K562 (cell line): ENCODE measurements at regions not wholly inside any gene's neighbourhood (a gene's known extent, or its start where the extent isn't known, plus 50 kb on each side); places are given as distances from the start of the nearest gene placed in this dataset.

Experiments
- ATAC-seq: fragments of 200-7000 bp; cut with Tn5 transposase; 3 replicates; pipeline ENCODE4 v1.9.1; 2020; ENCODE audit warnings: moderate library complexity
- BruUV-seq: library from RNA; stranded (reverse); fragments of 400-500 nt; replicated peaks from 2 replicates; lab custom pipeline; 2021; lab: Mats Ljungman, UMichigan
- CTCF ChIA-PET: fragments of 300-600 bp; formaldehyde crosslinking; extraction: SDS; loops from one replicate; lab custom pipeline; 2021; ENCODE audit warnings: low intra/inter-chr PET ratio; lab: Yijun Ruan, JAX
- POLR2A ChIA-PET: fragments of 300-600, 350-650 bp; sonication (Branson Sonifier 250); formaldehyde crosslinking; extraction: SDS; loops from one replicate; lab custom pipeline; 2021; ENCODE audit warnings: antibody characterized with exemption, inconsistent platforms; lab: Yijun Ruan, JAX
- DNase-seq, 4 experiments: peaks; one replicate each; pipeline versions ENCODE4 v3.0.0 to v3.0.0-alpha.2; 2011 to 2018; ENCODE audit warnings: low spot score in 3 of 4, mixed read lengths in 3 of 4; ENCODE audit errors: extremely low read depth in 1 of 4
- FAIRE-seq: peaks from 2 replicates; lab custom pipeline; 2011; peaks lifted over from hg19 to GRCh38; lab: Jason Lieb, UNC
- H2AFZ ChIP-seq: 2 replicates; pipeline ENCODE4 v1.6.0; 2011; ENCODE audit warnings: low read depth, low read length, control low read depth, inconsistent platforms
- H3K27ac ChIP-seq: fragments of 200-600 bp; 3 replicates; pipeline ENCODE4 v1.8.0; 2011; ENCODE audit warnings: low read depth, mild to moderate bottlenecking, control low read depth, inconsistent platforms, low read length, moderate library complexity, mixed read lengths; ENCODE audit errors: extremely low read depth
- H3K27me3 ChIP-seq, 2 experiments: fragments of 300-600 bp in 1 of 2; 2 replicates in 1 of 2; 3 replicates in 1 of 2; pipeline versions ENCODE4 v1.6.0 to v1.8.0; 2011; ENCODE audit warnings: inconsistent platforms in 2 of 2, low read length in 2 of 2, mild to moderate bottlenecking in 1 of 2, mixed read lengths in 1 of 2, moderate library complexity in 1 of 2; ENCODE audit not compliant: control insufficient read depth in 2 of 2, insufficient read depth in 2 of 2
- H3K36me3 ChIP-seq: fragments of 300-600 bp; 3 replicates; pipeline ENCODE4 v1.8.0; 2011; ENCODE audit warnings: mild to moderate bottlenecking, low read length, inconsistent platforms; ENCODE audit not compliant: control insufficient read depth, insufficient read depth
- H3K4me1 ChIP-seq, 2 experiments: fragments of 200-600 bp in 1 of 2; replicated peaks in 1 of 2; 2 replicates in 1 of 2; 3 replicates in 1 of 2; pipeline versions ENCODE4 v1.5.1 to v1.8.0; 2011; ENCODE audit warnings: inconsistent platforms in 2 of 2, low read length in 2 of 2, mild to moderate bottlenecking in 1 of 2, mixed read lengths in 1 of 2, moderate library complexity in 1 of 2; ENCODE audit not compliant: control insufficient read depth in 2 of 2, insufficient read depth in 2 of 2
- H3K4me2 ChIP-seq: 2 replicates; pipeline ENCODE4 v1.6.1; 2011; ENCODE audit warnings: low read length, control low read depth, inconsistent platforms, mixed read lengths; ENCODE audit not compliant: insufficient read depth
- H3K4me3 ChIP-seq: fragments of 200-600 bp; sonication (generic), shearing (Covaris generic); 2 replicates; pipeline ENCODE4 v1.5.1; 2016; ENCODE audit warnings: control low read depth, inconsistent platforms
- H3K79me2 ChIP-seq: fragments of 200-600 bp; 3 replicates; pipeline ENCODE4 v1.8.0; 2011; ENCODE audit warnings: low read length, inconsistent platforms; ENCODE audit not compliant: control insufficient read depth, insufficient read depth
- H3K9ac ChIP-seq, 2 experiments: 2 replicates each; pipeline versions ENCODE4 v1.6.0 to v1.6.1; 2011; ENCODE audit warnings: low read depth in 2 of 2, low read length in 2 of 2, control low read depth in 1 of 2, inconsistent platforms in 1 of 2, mild to moderate bottlenecking in 1 of 2, mixed read lengths in 1 of 2; ENCODE audit not compliant: insufficient read depth in 1 of 2
- H3K9me1 ChIP-seq: one replicate; pipeline ENCODE4 v1.6.0; 2011; ENCODE audit warnings: inconsistent platforms, mild to moderate bottlenecking, low read length, moderate library complexity; ENCODE audit not compliant: control insufficient read depth, insufficient read depth
- H3K9me3 ChIP-seq: replicated peaks from 2 replicates; pipeline ENCODE4 v1.5.1; 2011; ENCODE audit warnings: low read depth, low read length, inconsistent platforms; ENCODE audit not compliant: control insufficient read depth, insufficient read depth
- H4K20me1 ChIP-seq: replicated peaks from 2 replicates; pipeline ENCODE4 v1.6.1; 2011; ENCODE audit warnings: low read length, inconsistent platforms, mixed read lengths; ENCODE audit not compliant: control insufficient read depth, insufficient read depth
- HMGXB4 ChIP-seq: sonication (generic); formaldehyde crosslinking; IDR thresholded peaks from 2 replicates; pipeline ENCODE4 v1.8.1; 2023; ENCODE audit warnings: mild to moderate bottlenecking, missing genetic modification reagents
- KDM1A ChIP-seq, 2 experiments: fragments of 450-650 bp; IDR thresholded peaks; 2 replicates each; pipeline ENCODE4 v1.6.1; 2016; ENCODE audit warnings: mild to moderate bottlenecking in 2 of 2
- MAFK ChIP-seq: IDR thresholded peaks from 2 replicates; pipeline ENCODE4 v1.6.1; 2011; ENCODE audit warnings: low read length, improper control_type of control experiment
- MED1 ChIP-seq: sonication (generic); formaldehyde crosslinking; IDR thresholded peaks from 2 replicates; pipeline ENCODE4 v1.8.1; 2023; ENCODE audit warnings: missing genetic modification reagents, borderline replicate concordance
- NKRF ChIP-seq: fragments of 450-650 bp; IDR thresholded peaks from 2 replicates; pipeline ENCODE4 v1.6.1; 2016; ENCODE audit warnings: borderline replicate concordance
- STAT5A ChIP-seq: IDR thresholded peaks from 2 replicates; pipeline ENCODE4 v1.6.1; 2012; ENCODE audit warnings: low read length, inconsistent platforms, borderline replicate concordance
- ZNF316 ChIP-seq: fragments of 450-650 bp; IDR thresholded peaks from 2 replicates; pipeline ENCODE4 v1.6.1; 2016
- ZNF318 ChIP-seq, 2 experiments: fragments of 450-650 bp; IDR thresholded peaks; 2 replicates each; pipeline ENCODE4 v1.6.1; 2016; ENCODE audit warnings: mild to moderate bottlenecking in 2 of 2, borderline replicate concordance in 1 of 2, low read depth in 1 of 2, moderate library complexity in 1 of 2
- WGBS: fragments of 100-300 bp; shearing (Covaris generic); methylation state at CpG from one replicate; pipeline ENCODE4 v1.1.6; 2016; ENCODE audit warnings: low coverage, mixed read lengths; ENCODE audit not compliant: insufficient coverage; ENCODE audit errors: missing lambda C conversion rate; 5-methylcytosine and 5-hydroxymethylcytosine counted together
- in situ Hi-C: fragments of 300-500 bp; cut with MboI; formaldehyde crosslinking; loops from 4 replicates; pipeline ENCODE4 v1.15.0; 2018; ENCODE audit warnings: inconsistent platforms, mixed read lengths
- intact Hi-C: fragments of 100-400 bp; cut with micrococcal nuclease; formaldehyde crosslinking; loops from 2 replicates; pipeline ENCODE4 v1.14.2; 2022

DNA sequence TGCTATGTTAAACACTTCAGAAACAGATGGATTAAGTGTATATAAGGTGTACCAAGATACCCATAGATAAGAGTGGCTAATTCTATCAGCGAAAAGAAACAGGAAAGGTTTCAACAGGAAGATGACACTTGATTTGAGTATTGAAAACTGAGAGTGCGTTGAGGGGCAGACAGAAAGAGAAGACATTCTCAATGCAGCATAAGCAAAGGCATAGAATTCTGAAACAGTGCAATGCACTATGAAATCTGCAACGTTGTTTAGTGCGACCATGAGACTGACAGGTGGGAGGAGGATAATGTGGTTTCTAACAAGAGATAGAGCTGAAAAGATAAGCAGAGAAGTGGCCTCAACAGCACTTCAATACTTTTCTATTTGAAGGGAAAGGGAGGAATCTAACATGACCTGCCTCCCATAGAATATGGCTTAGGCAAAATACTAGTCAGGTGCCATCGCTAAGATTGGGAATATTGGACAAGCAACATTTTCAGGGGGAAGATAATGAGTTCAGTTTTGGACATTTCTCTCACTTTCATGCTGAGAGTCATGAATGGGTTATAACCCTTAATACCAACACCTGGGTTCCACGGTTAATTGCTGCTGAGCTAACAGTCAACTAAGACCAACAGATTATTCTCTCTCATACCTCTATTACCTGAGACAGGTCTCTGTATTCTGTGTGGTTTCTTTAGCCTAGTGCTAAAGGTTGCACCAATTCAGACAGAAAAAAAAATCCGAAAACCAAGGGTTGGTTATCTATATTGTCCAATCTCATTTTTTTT is 312.9 kb upstream of the ARID1B start:
- FAIRE-seq = peak; percentile 6
- no peak for ATAC-seq
- CTCF ChIA-PET = no interaction called here

More for the DNA sequence above, 312.9 kb upstream of the ARID1B start:
- Histone ChIP-seq H2AFZ (no peak overlapping the region), H3K27ac (no peak overlapping the region), H3K9ac (no peak overlapping the region), H4K20me1 (no peaks in the 10 kb centered on the region), H3K27me3 (peaks cover 0 to 3% of the 10 kb centered on the region in 2 experiments; a peak in 2 of 5 replicates), H3K4me2 (no peak overlapping the region), H3K9me1 (no peaks in the 10 kb centered on the region), H3K4me1 (no peaks in the 10 kb centered on the region), H3K36me3 (no peaks in the 10 kb centered on the region), H3K4me3 (no peak overlapping the region), H3K9me3 (no peaks in the 10 kb centered on the region), H3K79me2 (no peaks in the 10 kb centered on the region)
- POLR2A ChIA-PET = no interaction called here
- no TSS peak for BruUV-seq
- no peak for DNase-seq
- intact Hi-C loops = no loop called here
- WGBS = 3% methylated on average over 7 of the region's 7 CpGs
- TF ChIP-seq MED1 (CRISPR knock-in tag) = no peak
- TF ChIP-seq MAFK = no peak
- TF ChIP-seq HMGXB4 = no peak
- no peak for TF ChIP-seq STAT5A
- no peak for TF ChIP-seq KDM1A (IDR thresholded peaks at IDR 0.05)
- no peak for TF ChIP-seq NKRF
- no peak for TF ChIP-seq ZNF316
- TF ChIP-seq ZNF318 (IDR thresholded peaks at IDR 0.05; ENCODE audit: borderline replicate concordance in 1 of 2, low read depth in 1 of 2) = no peak
- in situ Hi-C loops = no loop called here
